IPS-18a (cell line): ENCODE measurements at regions not wholly inside any gene's neighbourhood (a gene's known extent, or its start where the extent isn't known, plus 50 kb on each side); places are given as distances from the start of the nearest gene placed in this dataset.

Experiments used
- H3K27ac ChIP-seq: one replicate; pipeline ENCODE4 v1.5.1; 2013; ENCODE audit warnings: low read length
- H3K27me3 ChIP-seq: one replicate; pipeline ENCODE4 v1.6.1; 2013; ENCODE audit warnings: mild to moderate bottlenecking, low read length; ENCODE audit not compliant: control insufficient read depth, insufficient read depth
- H3K36me3 ChIP-seq: one replicate; pipeline ENCODE4 v1.6.1; 2013; ENCODE audit warnings: low read depth, low read length; ENCODE audit not compliant: control insufficient read depth
- H3K4me1 ChIP-seq: one replicate; pipeline ENCODE4 v1.6.1; 2013; ENCODE audit warnings: low read depth, low read length; ENCODE audit not compliant: control insufficient read depth
- H3K4me3 ChIP-seq: one replicate; pipeline ENCODE4 v1.5.1; 2013; ENCODE audit warnings: low read length
- H3K9ac ChIP-seq: one replicate; pipeline ENCODE4 v1.6.1; 2013; ENCODE audit warnings: mild to moderate bottlenecking, low read length, moderate library complexity
- H3K9me3 ChIP-seq: one replicate; pipeline ENCODE4 v1.6.1; 2013; ENCODE audit warnings: low read depth, low read length; ENCODE audit not compliant: control insufficient read depth

- H3K4me3 ChIP-seq: no peak overlapping the region
- H3K27me3 ChIP-seq: no peaks in the 10 kb centered on the region
- H3K27ac ChIP-seq: no peak overlapping the region
- no peak overlapping the region for H3K9ac ChIP-seq
- H3K36me3 ChIP-seq: no peaks in the 10 kb centered on the region
- no peaks in the 10 kb centered on the region for H3K9me3 ChIP-seq
- no peaks in the 10 kb centered on the region for H3K4me1 ChIP-seq
Observed at GRCh38 chr3:23019596-23020300, 183.4 kb upstream of the UBE2E2 start.

GRCh38 chr3:23028294-23028693 is 174.8 kb upstream of the UBE2E2 start:
- Histone ChIP-seq H3K4me3 (peak overlapping the region; percentile 13), H3K36me3 (no peaks in the 10 kb centered on the region), H3K27ac (no peak overlapping the region), H3K4me1 (peaks cover 21% of the 10 kb centered on the region), H3K9me3 (no peaks in the 10 kb centered on the region), H3K9ac (no peak overlapping the region), H3K27me3 (no peaks in the 10 kb centered on the region)

GRCh38 chr3:23029001-23029400 is 174.1 kb upstream of the UBE2E2 start:
- no peak overlapping the region for H3K4me3 ChIP-seq
- no peak overlapping the region for H3K9ac ChIP-seq
- H3K9me3 ChIP-seq: no peaks in the 10 kb centered on the region
- H3K27ac ChIP-seq: no peak overlapping the region
- H3K27me3 ChIP-seq: no peaks in the 10 kb centered on the region
- peaks cover 21% of the 10 kb centered on the region for H3K4me1 ChIP-seq
- H3K36me3 ChIP-seq: no peaks in the 10 kb centered on the region

- Histone ChIP-seq H3K36me3 (no peaks in the 10 kb centered on the region), H3K27me3 (no peaks in the 10 kb centered on the region), H3K4me1 (peaks cover 16% of the 10 kb centered on the region), H3K9me3 (no peaks in the 10 kb centered on the region), H3K27ac (no peak overlapping the region), H3K4me3 (no peak overlapping the region), H3K9ac (no peak overlapping the region)
Observed at GRCh38 chr3:23035927-23036640, 167.0 kb upstream of the UBE2E2 start.

- Histone ChIP-seq H3K27ac (no peak overlapping the region), H3K9ac (no peak overlapping the region), H3K36me3 (no peaks in the 10 kb centered on the region), H3K27me3 (no peaks in the 10 kb centered on the region), H3K9me3 (no peaks in the 10 kb centered on the region), H3K4me3 (no peak overlapping the region), H3K4me1 (peaks cover 16% of the 10 kb centered on the region)
Observed at GRCh38 chr3:23036728-23037127, 166.4 kb upstream of the UBE2E2 start.

- Histone ChIP-seq H3K4me3 (no peak overlapping the region), H3K4me1 (peaks cover 16% of the 10 kb centered on the region), H3K36me3 (no peaks in the 10 kb centered on the region), H3K9me3 (no peaks in the 10 kb centered on the region), H3K9ac (no peak overlapping the region), H3K27me3 (no peaks in the 10 kb centered on the region), H3K27ac (no peak overlapping the region)
Observed at GRCh38 chr3:23038471-23038870, 164.7 kb upstream of the UBE2E2 start.

- no peaks in the 10 kb centered on the region for H3K9me3 ChIP-seq
- no peak overlapping the region for H3K27ac ChIP-seq
- H3K27me3 ChIP-seq: no peaks in the 10 kb centered on the region
- peaks cover 12% of the 10 kb centered on the region for H3K4me1 ChIP-seq
- no peak overlapping the region for H3K4me3 ChIP-seq
- no peak overlapping the region for H3K9ac ChIP-seq
- H3K36me3 ChIP-seq: no peaks in the 10 kb centered on the region
Observed at GRCh38 chr3:23041918-23042696, 161.0 kb upstream of the UBE2E2 start.

- no peaks in the 10 kb centered on the region for H3K9me3 ChIP-seq
- no peak overlapping the region for H3K9ac ChIP-seq
Observed at GRCh38 chr3:23044463-23044862, 158.7 kb upstream of the UBE2E2 start.

GRCh38 chr3:23046536-23046935 is 156.6 kb upstream of the UBE2E2 start:
- Histone ChIP-seq H3K9me3 (no peaks in the 10 kb centered on the region), H3K27me3 (no peaks in the 10 kb centered on the region), H3K4me1 (no peaks in the 10 kb centered on the region), H3K36me3 (no peaks in the 10 kb centered on the region), H3K27ac (no peak overlapping the region), H3K4me3 (no peak overlapping the region), H3K9ac (no peak overlapping the region)

More at GRCh38 chr3:23044463-23044862, 158.7 kb upstream of the UBE2E2 start:
- Histone ChIP-seq H3K4me1 (peaks cover 4% of the 10 kb centered on the region), H3K27me3 (no peaks in the 10 kb centered on the region), H3K4me3 (no peak overlapping the region), H3K27ac (no peak overlapping the region), H3K36me3 (no peaks in the 10 kb centered on the region)

GRCh38 chr3:23051240-23052140 is 151.6 kb upstream of the UBE2E2 start:
- no peak overlapping the region for H3K4me3 ChIP-seq
- H3K27me3 ChIP-seq: no peaks in the 10 kb centered on the region
- H3K9me3 ChIP-seq: no peaks in the 10 kb centered on the region
- no peak overlapping the region for H3K27ac ChIP-seq
- H3K9ac ChIP-seq: no peak overlapping the region
- H3K4me1 ChIP-seq: no peaks in the 10 kb centered on the region
- H3K36me3 ChIP-seq: no peaks in the 10 kb centered on the region

- Histone ChIP-seq H3K4me1 (no peaks in the 10 kb centered on the region), H3K27ac (no peak overlapping the region), H3K9me3 (no peaks in the 10 kb centered on the region), H3K36me3 (no peaks in the 10 kb centered on the region), H3K27me3 (no peaks in the 10 kb centered on the region), H3K4me3 (no peak overlapping the region), H3K9ac (no peak overlapping the region)
Observed at GRCh38 chr3:23052208-23052607, 150.9 kb upstream of the UBE2E2 start.
